SK-N-SH treated with all-trans-retinoic acid at 6 μM for 48 hours (cell line): ENCODE measurements at regions not wholly inside any gene's neighbourhood (a gene's known extent, or its start where the extent isn't known, plus 50 kb on each side); places are given as distances from the start of the nearest gene placed in this dataset.

Experiments
- ARNTL ChIP-seq: fragments of 450-650 bp; formaldehyde crosslinking; IDR thresholded peaks from 2 replicates; pipeline ENCODE4 v1.5.0; 2020; ENCODE audit warnings: low read depth, mild to moderate bottlenecking, moderate library complexity, borderline replicate concordance
- BACH2 ChIP-seq: fragments of 250-450 bp; sonication (Bioruptor Pico); IDR thresholded peaks from 2 replicates; pipeline ENCODE4 v1.9.0; 2021; ENCODE audit warnings: mild to moderate bottlenecking, borderline replicate concordance
- CSDC2 ChIP-seq: fragments of 250-450 bp; sonication (Bioruptor Pico); IDR thresholded peaks from 2 replicates; pipeline ENCODE4 v1.5.0; 2020; ENCODE audit warnings: mild to moderate bottlenecking, moderate library complexity
- CSRNP3 ChIP-seq: fragments of 250-450 bp; sonication (Bioruptor Pico); IDR thresholded peaks from 2 replicates; pipeline ENCODE4 v1.5.1; 2021; ENCODE audit warnings: mild to moderate bottlenecking, moderate library complexity
- ESRRG ChIP-seq: fragments of 250-450 bp; sonication (Bioruptor Pico); IDR thresholded peaks from 2 replicates; pipeline ENCODE4 v1.6.1; 2021; ENCODE audit warnings: mild to moderate bottlenecking
- PATZ1 ChIP-seq: fragments of 250-450 bp; sonication (Bioruptor Pico); IDR thresholded peaks from 2 replicates; pipeline ENCODE4 v1.8.0; 2020; ENCODE audit warnings: mild to moderate bottlenecking, moderate library complexity, borderline replicate concordance
- RARB ChIP-seq: fragments of 250-450 bp; sonication (Bioruptor Pico); IDR thresholded peaks from 2 replicates; pipeline ENCODE4 v1.8.0; 2021; ENCODE audit warnings: mild to moderate bottlenecking, moderate library complexity
- ZC3H10 ChIP-seq: fragments of 250-450 bp; sonication (Bioruptor Pico); IDR thresholded peaks from 2 replicates; pipeline ENCODE4 v1.5.1; 2021; ENCODE audit warnings: mild to moderate bottlenecking, moderate library complexity
- ZFP3 ChIP-seq: fragments of 250-450 bp; sonication (Bioruptor Pico); IDR thresholded peaks from 2 replicates; pipeline ENCODE4 v1.5.0; 2020; ENCODE audit warnings: mild to moderate bottlenecking, moderate library complexity
- ZFP30 ChIP-seq: fragments of 450-650 bp; formaldehyde crosslinking; IDR thresholded peaks from 2 replicates; pipeline ENCODE4 v1.5.0; 2022; ENCODE audit warnings: mild to moderate bottlenecking, moderate library complexity
- ZNF565 ChIP-seq: fragments of 450-650 bp; formaldehyde crosslinking; conservative IDR thresholded peaks from 2 replicates; pipeline ENCODE4 v1.5.0; 2020; ENCODE audit warnings: low read depth, mild to moderate bottlenecking, moderate library complexity
- ZNF70 ChIP-seq: fragments of 450-650 bp; formaldehyde crosslinking; IDR thresholded peaks from 2 replicates; pipeline ENCODE4 v1.5.0; 2020; ENCODE audit warnings: mild to moderate bottlenecking, moderate library complexity
- ZNF8 ChIP-seq: fragments of 450-650 bp; formaldehyde crosslinking; IDR thresholded peaks from 2 replicates; pipeline ENCODE4 v1.5.0; 2020; ENCODE audit warnings: mild to moderate bottlenecking, moderate library complexity
- TF ChIP-seq, protein P1 (sequence below): fragments of 250-450 bp; sonication (Bioruptor Pico); IDR thresholded peaks from 2 replicates; pipeline ENCODE4 v1.5.1; 2020; ENCODE audit warnings: low read depth, mild to moderate bottlenecking, moderate library complexity

- TF ChIP-seq, protein P1, sequence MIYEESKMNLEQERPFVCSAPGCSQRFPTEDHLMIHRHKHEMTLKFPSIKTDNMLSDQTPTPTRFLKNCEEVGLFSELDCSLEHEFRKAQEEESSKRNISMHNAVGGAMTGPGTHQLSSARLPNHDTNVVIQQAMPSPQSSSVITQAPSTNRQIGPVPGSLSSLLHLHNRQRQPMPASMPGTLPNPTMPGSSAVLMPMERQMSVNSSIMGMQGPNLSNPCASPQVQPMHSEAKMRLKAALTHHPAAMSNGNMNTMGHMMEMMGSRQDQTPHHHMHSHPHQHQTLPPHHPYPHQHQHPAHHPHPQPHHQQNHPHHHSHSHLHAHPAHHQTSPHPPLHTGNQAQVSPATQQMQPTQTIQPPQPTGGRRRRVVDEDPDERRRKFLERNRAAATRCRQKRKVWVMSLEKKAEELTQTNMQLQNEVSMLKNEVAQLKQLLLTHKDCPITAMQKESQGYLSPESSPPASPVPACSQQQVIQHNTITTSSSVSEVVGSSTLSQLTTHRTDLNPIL (CRISPR knock-in tag): no peak
- TF ChIP-seq ZFP3 (CRISPR knock-in tag) (no peak), ZNF565 (CRISPR knock-in tag) (no peak), ZFP30 (CRISPR knock-in tag) (no peak), PATZ1 (CRISPR knock-in tag) (no peak), ARNTL (no peak), ZNF8 (CRISPR knock-in tag) (no peak), RARB (CRISPR knock-in tag) (no peak), ESRRG (CRISPR knock-in tag) (no peak), CSRNP3 (no peak), BACH2 (no peak), ZC3H10 (CRISPR knock-in tag) (no peak), CSDC2 (CRISPR knock-in tag) (no peak), ZNF70 (no peak)
Measured at GRCh38 chr2:49807689-49808088, 653.4 kb upstream of the FSHR start.
